IPS DF 6.9 (cell line): ENCODE measurements at regions not wholly inside any gene's neighbourhood (a gene's known extent, or its start where the extent isn't known, plus 50 kb on each side); places are given as distances from the start of the nearest gene placed in this dataset.
"Not testable (repeated sequence)": the region's sequence is repeated elsewhere in the genome, so short reads cannot be mapped to it uniquely, and the experiment has no call there.

Experiments used
- DNase-seq: peaks from one replicate; pipeline ENCODE4 v3.0.0-alpha.2; 2013; ENCODE audit warnings: low read depth, low spot score
- H3K27ac ChIP-seq: one replicate; pipeline ENCODE4 v1.5.1; 2013; ENCODE audit warnings: low read length, control low read depth
- H3K27me3 ChIP-seq: 2 replicates; pipeline ENCODE4 v1.6.1; 2013; ENCODE audit warnings: mild to moderate bottlenecking, low read length; ENCODE audit not compliant: control insufficient read depth, insufficient read depth
- H3K36me3 ChIP-seq: 2 replicates; pipeline ENCODE4 v1.6.1; 2013; ENCODE audit warnings: low read length; ENCODE audit not compliant: control insufficient read depth, insufficient read depth
- H3K4me1 ChIP-seq: 2 replicates; pipeline ENCODE4 v1.6.1; 2013; ENCODE audit warnings: low read length; ENCODE audit not compliant: control insufficient read depth, insufficient read depth
- H3K4me3 ChIP-seq: 2 replicates; pipeline ENCODE4 v1.5.1; 2013; ENCODE audit warnings: mild to moderate bottlenecking, low read length
- H3K9me3 ChIP-seq: 2 replicates; pipeline ENCODE4 v1.6.1; 2013; ENCODE audit warnings: low read length, inconsistent platforms; ENCODE audit not compliant: control insufficient read depth, insufficient read depth
- WGBS: extraction: QIAGEN DNeasy Blood & Tissue Kit; methylation state at CpG from one replicate; pipeline ENCODE4 v1.1.7; 2013; ENCODE audit warnings: mixed read lengths, missing lambda C conversion rate; ENCODE audit not compliant: insufficient read length, insufficient coverage; 5-methylcytosine and 5-hydroxymethylcytosine counted together

- DNase-seq, result no peak
- Histone ChIP-seq H3K27me3 (no peaks in the 10 kb centered on the region), H3K36me3 (no peaks in the 10 kb centered on the region), H3K4me1 (no peaks in the 10 kb centered on the region), H3K27ac (no peak overlapping the region), H3K9me3 (no peaks in the 10 kb centered on the region; the same call in 1 of the 2 replicates), H3K4me3 (no peak overlapping the region)
- no CpG with 5 or more reads among the region's 3 CpGs for WGBS
Measured at GRCh38 chr4:175066923-175067627, 148.9 kb downstream of the ADAM29 start.

DNA sequence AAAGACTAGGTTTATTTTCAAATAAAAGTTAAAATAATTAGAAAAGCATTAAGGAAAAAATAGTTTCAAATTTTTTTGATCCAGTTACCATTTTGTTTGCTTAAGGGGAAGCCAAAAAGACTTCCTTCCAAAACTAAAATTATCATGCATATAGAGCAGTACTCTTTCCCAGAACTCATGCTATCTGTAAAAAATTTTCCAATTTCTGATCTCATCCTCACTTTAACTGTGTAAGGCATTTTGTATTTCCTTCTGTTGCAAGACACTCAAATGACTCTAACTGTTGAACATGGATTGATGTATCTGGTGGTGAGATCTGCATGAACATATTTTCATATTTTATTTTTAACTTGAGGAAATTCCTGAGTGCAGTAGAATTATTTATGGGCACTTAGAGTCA, 150.1 kb downstream of the ADAM29 start:
- H3K36me3 ChIP-seq, result no peaks in the 10 kb centered on the region
- no peaks in the 10 kb centered on the region for H3K9me3 ChIP-seq
- no peak for DNase-seq
- H3K27ac ChIP-seq, result no peak overlapping the region
- H3K27me3 ChIP-seq, result no peaks in the 10 kb centered on the region
- H3K4me3 ChIP-seq, result no peak overlapping the region
- no peaks in the 10 kb centered on the region for H3K4me1 ChIP-seq

DNA sequence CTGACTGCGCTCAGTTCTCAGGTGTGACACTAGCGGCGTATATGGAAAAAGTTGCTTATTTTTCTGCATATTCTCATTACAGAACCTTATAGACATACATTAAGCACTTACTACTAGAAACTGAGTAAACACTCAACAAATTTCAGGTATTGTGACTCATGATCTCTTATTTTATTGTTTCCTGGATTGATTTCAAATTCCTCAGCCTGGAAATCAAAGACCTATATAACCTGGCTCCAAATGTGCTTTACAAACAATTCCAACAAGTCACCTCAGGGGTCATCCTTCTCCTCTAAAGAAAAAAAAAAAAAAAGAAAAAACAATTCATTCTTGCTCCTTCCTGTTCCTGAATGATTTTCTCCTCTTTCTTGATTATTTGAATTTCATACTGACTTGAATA, 152.3 kb downstream of the ADAM29 start:
- H3K4me3 ChIP-seq, result no peak overlapping the region
- no CpG with 5 or more reads among the region's 3 CpGs for WGBS
- H3K27ac ChIP-seq, result no peak overlapping the region
- no peak for DNase-seq
- H3K27me3 ChIP-seq, result no peaks in the 10 kb centered on the region
- no peaks in the 10 kb centered on the region for H3K9me3 ChIP-seq
- H3K36me3 ChIP-seq, result no peaks in the 10 kb centered on the region
- H3K4me1 ChIP-seq, result no peaks in the 10 kb centered on the region

GRCh38 chr4:175071123-175071522, 153.0 kb downstream of the ADAM29 start:
- H3K4me3 ChIP-seq, result no peak overlapping the region
- no peaks in the 10 kb centered on the region for H3K4me1 ChIP-seq
- no peak for DNase-seq
- WGBS, result no CpG with 5 or more reads among the region's 3 CpGs
- no peak overlapping the region for H3K27ac ChIP-seq
- no peaks in the 10 kb centered on the region for H3K9me3 ChIP-seq
- H3K27me3 ChIP-seq, result no peaks in the 10 kb centered on the region
- no peaks in the 10 kb centered on the region for H3K36me3 ChIP-seq

GRCh38 chr4:175087145-175087544, 169.0 kb downstream of the ADAM29 start:
- Histone ChIP-seq H3K36me3 (no peaks in the 10 kb centered on the region), H3K4me1 (no peaks in the 10 kb centered on the region), H3K4me3 (no peak overlapping the region), H3K9me3 (no peaks in the 10 kb centered on the region), H3K27me3 (no peaks in the 10 kb centered on the region), H3K27ac (no peak overlapping the region)
- DNase-seq, result no peak
- no CpG with 5 or more reads among the region's 1 CpG for WGBS

- Histone ChIP-seq H3K4me1 (no peaks in the 10 kb centered on the region), H3K4me3 (no peak overlapping the region), H3K27me3 (no peaks in the 10 kb centered on the region), H3K36me3 (no peaks in the 10 kb centered on the region), H3K27ac (no peak overlapping the region), H3K9me3 (no peaks in the 10 kb centered on the region)
- DNase-seq, result no peak
- WGBS, result no CpG with 5 or more reads among the region's 2 CpGs
Measured at GRCh38 chr4:175090116-175090515, 172.0 kb downstream of the ADAM29 start.

GRCh38 chr4:175091649-175092048, 173.5 kb downstream of the ADAM29 start:
- WGBS, result no CpG with 5 or more reads among the region's 5 CpGs
- H3K27ac ChIP-seq, result no peak overlapping the region
- H3K9me3 ChIP-seq, result no peaks in the 10 kb centered on the region
- no peaks in the 10 kb centered on the region for H3K4me1 ChIP-seq
- no peak overlapping the region for H3K4me3 ChIP-seq
- H3K27me3 ChIP-seq, result no peaks in the 10 kb centered on the region
- DNase-seq, result no peak
- no peaks in the 10 kb centered on the region for H3K36me3 ChIP-seq

DNA sequence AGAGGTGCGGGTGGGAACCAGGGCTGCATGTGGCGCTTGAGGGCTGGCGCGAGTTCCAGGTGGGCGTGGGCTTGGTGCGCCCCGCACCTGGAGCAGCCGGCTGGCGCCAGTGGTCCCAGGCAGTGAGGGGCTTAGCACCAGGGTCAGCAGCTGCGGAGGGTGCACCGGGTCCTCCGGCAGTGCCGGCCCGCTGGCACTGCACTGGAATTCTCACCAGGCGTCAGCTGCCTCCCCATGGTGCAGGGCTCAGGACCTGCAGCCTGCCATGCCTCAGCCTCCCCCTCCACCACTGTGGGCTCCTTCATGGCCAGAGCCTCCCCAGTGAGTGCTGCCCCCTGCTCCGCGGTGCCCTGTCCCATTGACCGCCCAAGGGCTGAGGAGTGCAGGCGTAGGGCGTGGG, 174.0 kb downstream of the ADAM29 start:
- Histone ChIP-seq H3K36me3 (no peaks in the 10 kb centered on the region), H3K9me3 (no peaks in the 10 kb centered on the region), H3K27me3 (no peaks in the 10 kb centered on the region), H3K27ac (no peak overlapping the region), H3K4me1 (no peaks in the 10 kb centered on the region), H3K4me3 (no peak overlapping the region)
- WGBS, result no CpG with 5 or more reads among the region's 20 CpGs
- no peak for DNase-seq

GRCh38 chr4:175093055-175093454, 174.9 kb downstream of the ADAM29 start:
- not testable (repeated sequence) for H3K27ac ChIP-seq, DNase-seq, H3K4me1 ChIP-seq, H3K36me3 ChIP-seq, H3K27me3 ChIP-seq, H3K4me3 ChIP-seq, H3K9me3 ChIP-seq
- no CpG with 5 or more reads among the region's 9 CpGs for WGBS

GRCh38 chr4:175103403-175103802, 185.2 kb downstream of the ADAM29 start:
- DNase-seq, result no peak
- no peak overlapping the region for H3K27ac ChIP-seq
- H3K36me3 ChIP-seq, result no peaks in the 10 kb centered on the region
- H3K9me3 ChIP-seq, result no peaks in the 10 kb centered on the region
- H3K4me3 ChIP-seq, result no peak overlapping the region
- WGBS, result no CpG with 5 or more reads among the region's 2 CpGs
- H3K27me3 ChIP-seq, result no peaks in the 10 kb centered on the region
- no peaks in the 10 kb centered on the region for H3K4me1 ChIP-seq

DNA sequence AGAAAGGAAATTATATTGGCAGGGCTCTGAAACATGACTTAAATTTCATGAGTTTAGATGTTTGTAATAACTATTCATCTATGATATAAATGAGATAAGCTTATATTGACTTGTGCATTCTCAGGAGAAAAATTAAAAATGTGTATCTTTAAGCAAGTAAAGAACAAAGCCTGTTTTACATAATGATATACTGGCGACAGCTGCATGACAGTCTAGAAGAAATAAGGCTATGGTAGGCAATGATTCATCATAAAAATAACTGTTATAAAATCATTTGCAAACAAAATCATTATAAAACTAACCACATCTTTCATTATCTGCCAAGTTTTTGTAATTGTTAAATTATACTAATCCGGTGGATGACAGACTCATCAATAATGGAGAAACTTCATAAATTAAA, 188.1 kb downstream of the ADAM29 start:
- Histone ChIP-seq H3K4me3 (no peak overlapping the region), H3K9me3 (no peaks in the 10 kb centered on the region), H3K4me1 (no peaks in the 10 kb centered on the region), H3K27ac (no peak overlapping the region), H3K27me3 (no peaks in the 10 kb centered on the region), H3K36me3 (no peaks in the 10 kb centered on the region)
- DNase-seq, result no peak
- WGBS, result no CpG with 5 or more reads among the region's 2 CpGs
